GM21447 (cell line): ENCODE measurements at regions not wholly inside any gene's neighbourhood (a gene's known extent, or its start where the extent isn't known, plus 50 kb on each side); places are given as distances from the start of the nearest gene placed in this dataset.

ENCODE experiments used
- ATAC-seq: cut with Tn5 transposase; IDR thresholded peaks from one replicate; pipeline ENCODE4 v1.9.1; 2021; ENCODE audit not compliant: unreplicated experiment

- ATAC-seq = no peak
These were observed 312.2 kb upstream of the MAF start for GRCh38 chr16:79912592-79913310.

GRCh38 chr16:79911660-79912059 lies 311.1 kb upstream of the MAF start:
- ATAC-seq = no peak

GRCh38 chr16:79909571-79909970 lies 309.0 kb upstream of the MAF start:
- no peak for ATAC-seq

GRCh38 chr16:79903471-79903870 lies 302.9 kb upstream of the MAF start:
- no peak for ATAC-seq

- ATAC-seq = no peak
These were observed 301.8 kb upstream of the MAF start for GRCh38 chr16:79902351-79902750.

- no peak for ATAC-seq
These were observed 301.0 kb upstream of the MAF start for GRCh38 chr16:79901522-79901921.

DNA sequence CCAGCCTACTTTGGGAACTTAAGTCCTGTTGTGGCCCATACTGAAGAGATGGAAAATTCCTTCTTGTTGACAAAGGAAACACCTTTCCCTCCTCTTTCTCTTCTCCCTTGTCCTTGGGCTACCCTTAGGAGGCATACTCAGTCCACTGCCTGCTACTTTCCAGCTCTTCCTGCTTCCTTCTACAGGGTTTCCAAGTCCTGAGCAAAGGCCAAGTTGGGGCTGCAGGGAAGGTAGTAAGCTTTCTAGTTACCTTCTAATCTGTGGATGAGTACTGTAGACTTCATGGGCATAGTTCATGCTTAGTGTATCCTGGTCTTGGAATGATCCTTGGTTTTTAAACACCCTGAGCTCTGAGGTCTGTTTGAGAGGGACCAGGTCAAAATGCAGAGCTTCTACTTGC lies 299.2 kb upstream of the MAF start:
- no peak for ATAC-seq

DNA sequence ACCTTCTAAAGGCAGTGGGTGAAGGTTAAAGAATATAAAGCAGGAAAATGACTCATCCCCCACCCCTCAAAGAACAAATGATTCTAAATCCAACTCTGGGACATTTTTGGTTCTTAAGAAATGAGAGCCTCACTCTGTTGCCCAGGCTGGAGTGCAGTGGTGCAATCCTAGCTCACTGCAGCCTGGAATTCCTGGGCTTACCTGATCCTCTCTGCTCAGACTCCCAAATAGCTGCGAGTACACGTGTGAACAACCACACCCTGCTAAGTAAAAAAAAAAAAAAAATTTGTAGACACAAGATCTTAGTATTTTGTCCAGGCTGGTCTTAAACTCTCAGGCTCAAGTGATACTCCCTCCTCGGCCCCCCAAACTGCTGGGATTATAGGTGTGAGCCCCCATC lies 298.8 kb upstream of the MAF start:
- ATAC-seq = no peak

- ATAC-seq = no peak
These were observed 298.2 kb upstream of the MAF start for GRCh38 chr16:79898703-79899102.

GRCh38 chr16:79897453-79898146 lies 297.1 kb upstream of the MAF start:
- no peak for ATAC-seq

GRCh38 chr16:79897104-79897452 lies 296.5 kb upstream of the MAF start:
- ATAC-seq = no peak

DNA sequence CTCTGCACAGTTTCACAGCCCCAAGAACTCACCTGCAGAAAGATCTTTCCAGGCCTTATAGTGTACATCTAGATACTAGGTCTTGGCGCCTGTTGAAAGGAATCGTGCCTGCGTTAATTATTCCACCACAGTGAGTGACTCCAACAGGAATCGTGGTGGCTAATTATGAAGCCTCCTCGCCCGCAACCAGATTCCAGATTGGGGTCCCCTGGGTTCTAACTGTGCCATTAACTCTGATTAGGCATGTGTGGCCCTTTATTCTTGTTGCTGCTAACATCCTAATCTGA lies 295.3 kb upstream of the MAF start:
- ATAC-seq = no peak

DNA sequence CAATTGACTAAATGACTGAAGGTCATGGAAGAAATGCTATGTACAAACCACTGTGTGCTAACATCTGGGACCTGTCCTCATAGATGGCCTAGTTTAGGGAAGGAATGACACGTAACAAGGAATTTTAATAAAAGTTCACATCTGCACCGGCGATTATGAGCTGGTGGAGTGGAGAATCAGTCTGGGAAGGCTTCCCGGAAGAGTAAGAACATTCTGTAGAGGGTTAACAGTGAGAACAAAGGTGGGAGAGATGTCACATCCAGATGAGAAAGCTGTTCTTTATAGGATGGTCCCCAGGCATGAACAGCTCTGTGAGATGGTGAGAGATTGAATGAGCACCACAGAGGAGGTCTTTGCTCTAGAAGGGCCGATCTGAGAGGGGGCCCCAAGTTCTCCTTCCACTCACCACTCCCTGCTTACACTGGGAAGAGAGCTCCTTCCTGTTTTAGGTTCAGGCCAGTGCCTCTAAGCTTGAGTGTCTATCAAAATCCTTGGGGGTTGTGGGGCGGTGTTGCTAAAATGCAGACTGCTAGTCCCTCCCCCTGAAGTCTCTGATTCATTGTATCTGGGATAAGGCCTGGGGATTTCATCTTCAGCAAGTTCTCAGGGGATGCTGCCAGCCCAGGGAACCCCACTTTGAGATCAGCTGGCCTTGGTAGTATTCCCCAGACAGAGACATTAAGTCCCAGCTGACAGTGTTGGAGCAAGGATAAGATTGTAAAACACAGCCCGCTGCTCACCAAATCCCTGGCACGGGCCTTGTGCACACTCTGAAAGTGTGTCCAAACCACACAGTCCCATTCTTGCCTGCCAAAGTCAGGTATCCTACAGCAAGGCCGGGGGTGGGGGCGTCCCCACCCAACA lies 294.7 kb upstream of the MAF start:
- no peak for ATAC-seq

DNA sequence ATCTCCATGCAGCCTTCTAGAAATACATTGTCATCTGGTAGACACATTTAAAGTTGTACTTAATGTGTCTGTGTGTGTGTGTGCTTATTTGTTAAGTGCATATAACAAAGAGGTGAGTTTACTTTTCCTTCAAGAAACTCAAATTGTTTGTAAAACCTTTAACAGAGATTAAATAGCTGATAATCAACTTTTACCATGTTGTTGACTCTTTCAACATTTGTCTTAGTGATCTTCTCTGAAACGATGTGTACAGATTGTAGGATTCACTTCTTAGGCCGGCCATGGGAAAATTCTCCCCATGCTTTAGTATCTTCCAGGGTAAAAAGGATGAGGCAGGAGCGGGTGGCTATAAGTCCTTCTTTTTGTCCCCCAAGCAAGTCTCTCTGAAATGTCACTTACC lies 292.9 kb upstream of the MAF start:
- ATAC-seq = no peak

GRCh38 chr16:79892278-79892677 lies 291.7 kb upstream of the MAF start:
- ATAC-seq = no peak

- no peak for ATAC-seq
These were observed 290.9 kb upstream of the MAF start for GRCh38 chr16:79891458-79891857.

DNA sequence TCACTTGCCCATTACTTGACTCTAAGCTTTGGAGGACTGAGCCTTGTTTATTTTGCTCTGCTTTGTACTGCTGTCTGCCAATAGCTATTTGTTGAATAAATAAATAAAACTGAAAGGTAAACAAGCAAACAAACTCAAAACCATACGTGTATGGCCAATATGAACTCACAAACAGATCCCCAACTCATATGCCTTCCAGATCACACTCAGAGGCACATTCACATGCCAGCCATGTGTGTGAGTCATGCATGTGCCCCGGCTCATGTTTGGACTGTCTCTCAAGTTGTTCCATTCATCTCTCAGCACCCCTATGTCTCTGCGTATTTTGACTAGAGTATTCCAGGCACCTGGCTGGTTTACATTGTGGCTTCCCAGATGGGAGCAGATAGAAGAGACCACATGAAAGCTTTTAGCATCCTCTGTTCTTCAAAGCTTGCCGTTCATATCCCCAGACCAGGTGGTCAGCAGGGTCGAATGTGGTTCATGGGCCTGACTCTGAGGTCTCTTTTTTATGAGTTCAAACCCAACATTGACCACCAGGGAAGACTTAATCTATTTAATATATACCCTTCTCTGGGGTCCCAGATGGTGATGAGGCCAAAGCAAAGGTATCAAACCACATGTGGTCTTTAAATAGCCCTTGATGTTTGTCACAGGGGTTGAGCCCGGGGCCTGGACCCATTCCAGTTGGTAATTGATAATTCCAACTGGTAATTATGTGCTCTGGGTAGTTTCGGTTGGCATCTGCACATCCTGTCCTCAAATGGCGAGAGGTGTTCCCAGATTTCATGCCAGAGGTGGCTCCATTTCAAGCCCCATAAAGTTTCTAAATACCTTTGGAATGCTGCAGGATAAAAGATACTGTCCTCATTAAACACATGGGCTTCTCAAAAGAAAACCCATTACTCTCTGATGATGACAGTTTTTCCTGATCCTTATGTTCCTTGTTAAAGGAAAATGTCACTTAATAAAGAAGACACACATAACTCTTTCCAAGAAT lies 287.3 kb upstream of the MAF start:
- ATAC-seq = no peak

DNA sequence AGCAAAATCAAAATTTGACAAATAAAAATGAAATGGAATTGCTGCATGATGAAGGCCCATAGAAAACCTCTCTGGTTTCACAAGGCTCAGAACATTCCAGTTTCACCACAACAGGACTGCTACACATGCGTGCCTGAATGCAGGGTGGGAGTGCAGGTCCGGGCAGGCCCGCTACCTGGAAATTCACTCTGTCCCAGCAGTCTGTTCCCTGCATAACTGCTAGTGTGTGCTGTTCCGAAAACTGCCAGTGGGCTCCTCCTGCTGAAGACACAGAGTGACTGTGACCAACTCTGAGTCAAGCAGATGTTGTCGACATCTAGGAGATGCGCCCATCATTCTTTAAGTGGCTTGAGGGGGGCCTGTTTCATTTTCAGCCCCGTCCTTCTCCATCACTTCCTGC lies 284.8 kb upstream of the MAF start:
- no peak for ATAC-seq

DNA sequence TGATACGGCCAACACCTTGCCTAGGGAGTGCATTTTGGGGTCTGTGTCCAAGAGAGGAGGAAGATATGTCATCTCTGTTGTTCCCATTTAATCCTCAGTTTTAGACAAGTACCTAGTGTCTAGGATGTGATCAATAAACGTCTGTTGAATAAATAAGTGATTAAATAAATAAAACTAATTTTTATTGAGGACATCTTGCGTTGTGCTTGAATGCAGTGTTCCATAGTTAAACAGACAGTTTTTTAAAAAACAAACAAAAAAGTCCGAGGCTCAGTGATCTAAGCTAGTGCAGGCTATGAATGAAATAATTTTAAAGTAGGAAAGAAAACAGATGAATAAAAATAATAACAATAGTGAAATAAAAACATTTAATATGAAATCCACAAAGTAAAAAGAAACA lies 283.0 kb upstream of the MAF start:
- no peak for ATAC-seq

DNA sequence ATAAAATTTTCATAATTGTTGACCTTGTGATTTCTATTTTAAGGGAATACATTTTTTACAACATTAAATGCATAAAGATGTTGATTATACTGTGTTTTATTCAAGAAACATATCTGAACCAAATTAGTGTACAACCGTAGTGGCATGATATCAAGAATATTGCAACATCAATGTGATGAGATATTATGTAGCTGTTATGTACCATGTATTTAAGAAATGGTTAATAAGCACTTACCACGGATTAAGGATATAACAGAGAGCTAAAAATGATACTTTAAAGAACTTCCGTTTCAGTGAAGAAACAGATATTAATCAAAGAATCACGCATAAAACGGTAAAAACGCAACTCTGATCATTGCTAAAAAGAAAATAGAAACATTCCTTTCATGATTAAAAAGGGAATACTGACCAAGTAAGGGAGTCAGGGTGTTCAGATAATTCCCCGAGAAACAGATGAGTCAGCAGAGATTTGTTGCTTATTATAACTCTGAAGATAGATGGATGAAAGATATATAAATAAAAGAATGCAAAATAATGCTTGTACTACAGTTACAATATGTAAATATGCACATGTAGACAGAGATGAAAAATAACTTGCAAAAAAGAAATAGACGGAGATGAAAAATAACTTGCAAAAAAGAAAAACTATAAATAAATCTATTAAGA lies 281.9 kb upstream of the MAF start:
- ATAC-seq = no peak
